GM21529 (cell line): ENCODE measurements at regions not wholly inside any gene's neighbourhood (a gene's known extent, or its start where the extent isn't known, plus 50 kb on each side); places are given as distances from the start of the nearest gene placed in this dataset.
A peak's percentile ranks its signal among the peaks of the same experiment; 100 is the strongest.

Source experiments
- ATAC-seq: cut with Tn5 transposase; IDR thresholded peaks from one replicate; pipeline ENCODE4 v1.9.1; 2021; ENCODE audit not compliant: unreplicated experiment

GRCh38 chr18:32621034-32621433 lies 150.4 kb upstream of the GAREM1 start:
- ATAC-seq: no peak

GRCh38 chr18:32618546-32618945 lies 147.9 kb upstream of the GAREM1 start:
- ATAC-seq: no peak

GRCh38 chr18:32613821-32614220 lies 143.1 kb upstream of the GAREM1 start:
- peak; percentile 59 for ATAC-seq

GRCh38 chr18:32612651-32613050 lies 142.0 kb upstream of the GAREM1 start:
- no peak for ATAC-seq

GRCh38 chr18:32610176-32610575 lies 139.5 kb upstream of the GAREM1 start:
- no peak for ATAC-seq

GRCh38 chr18:32607816-32608215 lies 137.1 kb upstream of the GAREM1 start:
- no peak for ATAC-seq

GRCh38 chr18:32598144-32598543 lies 127.5 kb upstream of the GAREM1 start:
- peak; percentile 76 for ATAC-seq

- no peak for ATAC-seq
Measured at GRCh38 chr18:32596501-32596900, 125.8 kb upstream of the GAREM1 start.

- ATAC-seq: no peak
Measured at GRCh38 chr18:32595832-32596231, 125.2 kb upstream of the GAREM1 start.

- no peak for ATAC-seq
Measured at GRCh38 chr18:32588191-32588590, 117.5 kb upstream of the GAREM1 start.

GRCh38 chr18:32583431-32583830 lies 112.7 kb upstream of the GAREM1 start:
- ATAC-seq: no peak

- no peak for ATAC-seq
Measured at GRCh38 chr18:32582455-32582854, 111.8 kb upstream of the GAREM1 start.

- no peak for ATAC-seq
Measured at GRCh38 chr18:32577561-32577960, 106.9 kb upstream of the GAREM1 start.

GRCh38 chr18:32576296-32576916 lies 105.7 kb upstream of the GAREM1 start:
- ATAC-seq: no peak

- ATAC-seq: no peak
Measured at GRCh38 chr18:32566960-32567359, 96.3 kb upstream of the GAREM1 start.

- ATAC-seq: no peak
Measured at GRCh38 chr18:32553640-32554365, 83.1 kb upstream of the GAREM1 start.

GRCh38 chr18:32553174-32553573 lies 82.5 kb upstream of the GAREM1 start:
- no peak for ATAC-seq

- ATAC-seq: peak; percentile 89
Measured at GRCh38 chr18:32552421-32553030, 81.8 kb upstream of the GAREM1 start.

- no peak for ATAC-seq
Measured at GRCh38 chr18:32550963-32551362, 80.3 kb upstream of the GAREM1 start.

GRCh38 chr18:32549248-32550110 lies 78.8 kb upstream of the GAREM1 start:
- ATAC-seq: peak; percentile 79

GRCh38 chr18:32548688-32549087 lies 78.0 kb upstream of the GAREM1 start:
- no peak for ATAC-seq
